ENCODE measurements at regions not wholly inside any gene's neighbourhood (a gene's known extent, or its start where the extent isn't known, plus 50 kb on each side); places are given as distances from the start of the nearest gene placed in this dataset.

- TF ChIP-seq CTCF (IDR thresholded peaks at IDR 0.05; ENCODE audit: borderline replicate concordance, insufficient read depth, low read depth, low read length), result no peak
- no peak overlapping the region for H3K4me3 ChIP-seq (ENCODE audit: low read depth, low read length)
These were observed 219.0 kb upstream of the NAV2 start for GRCh38 chr11:19493446-19494213.

GRCh38 chr11:19482319-19483100 lies 230.1 kb upstream of the NAV2 start:
- H3K4me3 ChIP-seq (ENCODE audit: low read depth, low read length), result no peak overlapping the region
- no peak for TF ChIP-seq CTCF (IDR thresholded peaks at IDR 0.05; ENCODE audit: borderline replicate concordance, insufficient read depth, low read depth, low read length)

GRCh38 chr11:19480540-19480939 lies 232.1 kb upstream of the NAV2 start:
- no peak for TF ChIP-seq CTCF (IDR thresholded peaks at IDR 0.05; ENCODE audit: borderline replicate concordance, insufficient read depth, low read depth, low read length)
- no peak overlapping the region for H3K4me3 ChIP-seq (ENCODE audit: low read depth, low read length)

DNA sequence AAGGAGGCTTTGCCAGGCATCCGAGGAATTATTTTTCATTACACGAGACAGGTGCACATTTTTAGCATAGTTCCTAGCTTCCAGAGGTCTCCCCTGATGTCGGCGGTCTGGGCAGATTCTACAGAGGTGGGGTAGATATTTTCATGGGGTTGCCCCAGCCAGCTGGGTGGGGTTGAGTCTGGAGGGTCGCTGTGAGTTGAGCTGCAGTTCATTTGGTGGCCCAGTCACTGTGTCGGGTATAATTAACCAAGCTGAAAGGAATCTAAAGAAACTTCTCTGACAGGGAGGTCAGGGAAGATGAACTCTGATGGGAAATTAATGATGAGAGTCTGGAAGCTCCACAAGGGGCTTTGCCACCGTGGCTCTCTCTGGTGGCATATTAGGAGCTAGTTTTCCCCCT lies 233.7 kb upstream of the NAV2 start:
- no peak for TF ChIP-seq CTCF (IDR thresholded peaks at IDR 0.05; ENCODE audit: borderline replicate concordance, insufficient read depth, low read depth, low read length)
- no peak overlapping the region for H3K4me3 ChIP-seq (ENCODE audit: low read depth, low read length)

DNA sequence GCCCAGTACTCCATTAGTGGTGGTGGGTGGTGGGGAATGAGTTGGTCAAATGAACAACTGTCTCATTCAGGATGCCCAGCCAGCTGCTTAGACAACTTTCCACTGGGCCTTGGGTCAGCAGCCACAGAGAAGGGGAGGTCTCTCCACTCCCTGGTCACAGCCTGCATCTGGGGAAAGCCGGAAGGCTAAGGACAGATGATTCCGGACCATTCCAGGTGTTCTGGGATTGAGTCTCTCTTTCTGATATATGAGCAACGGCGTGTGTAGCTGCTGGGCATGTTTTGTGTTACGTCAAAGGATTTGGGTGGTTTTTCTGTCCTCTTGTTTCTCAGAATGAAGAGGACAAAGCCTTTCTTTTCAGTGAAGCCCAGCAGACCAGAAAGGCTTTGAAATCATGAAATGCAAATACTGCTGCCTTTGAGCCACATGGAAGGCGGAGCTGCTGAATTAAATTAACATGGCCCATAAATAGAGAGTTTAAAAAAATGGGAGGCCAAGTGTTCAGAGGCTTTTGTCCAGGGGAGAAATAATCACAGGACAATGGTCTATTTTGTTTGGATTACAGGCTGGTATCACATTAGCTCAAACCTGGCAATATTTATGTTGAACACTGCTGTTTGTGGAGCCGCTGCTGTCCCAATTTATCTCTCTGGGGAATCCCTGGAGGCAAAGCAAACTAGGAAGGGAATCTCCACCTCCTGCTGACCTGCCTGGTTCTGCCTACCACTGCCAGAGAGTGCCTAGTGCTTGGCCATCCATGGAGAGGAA lies 234.4 kb upstream of the E2F8 start:
- TF ChIP-seq CTCF (IDR thresholded peaks at IDR 0.05; ENCODE audit: borderline replicate concordance, insufficient read depth, low read depth, low read length), result no peak
- H3K4me3 ChIP-seq (ENCODE audit: low read depth, low read length), result no peak overlapping the region

DNA sequence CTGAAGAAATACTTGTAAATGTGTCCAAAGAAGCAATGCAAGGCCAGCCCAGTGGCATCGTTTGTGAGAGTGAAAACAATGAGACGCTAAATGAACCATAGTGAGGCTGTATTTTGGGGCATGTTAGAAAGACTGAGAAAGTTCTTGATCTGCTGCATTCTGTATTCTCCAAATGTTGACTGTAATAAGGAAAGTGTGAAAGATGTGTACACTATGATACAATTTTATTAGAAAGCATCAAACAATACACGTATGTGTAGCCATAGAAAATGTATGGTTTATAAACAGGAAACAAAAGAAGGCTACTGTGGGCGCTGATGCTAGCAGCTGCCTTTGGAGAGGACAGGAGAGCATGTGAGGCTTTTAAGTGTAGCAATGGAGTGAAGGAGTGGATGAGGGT lies 233.5 kb upstream of the E2F8 start:
- TF ChIP-seq CTCF (IDR thresholded peaks at IDR 0.05; ENCODE audit: borderline replicate concordance, insufficient read depth, low read depth, low read length), result no peak
- H3K4me3 ChIP-seq (ENCODE audit: low read depth, low read length), result no peak overlapping the region
